ENCODE measurements at regions not wholly inside any gene's neighbourhood (a gene's known extent, or its start where the extent isn't known, plus 50 kb on each side); places are given as distances from the start of the nearest gene placed in this dataset.
"Not testable (repeated sequence)": the region's sequence is repeated elsewhere in the genome, so short reads cannot be mapped to it uniquely, and the experiment has no call there.

- H3K4me3 Mint-ChIP-seq; H3K9me3 Mint-ChIP-seq; H3K27me3 Mint-ChIP-seq; H3K36me3 Mint-ChIP-seq (ENCODE audit: low read depth); H3K27ac Mint-ChIP-seq; H3K4me1 Mint-ChIP-seq; ATAC-seq (replicated peaks): not testable (repeated sequence)
Observed at GRCh38 chr5:18535753-18536152, 901.5 kb downstream of the TAF11L14 start.

GRCh38 chr5:18544421-18544820, 910.2 kb downstream of the TAF11L14 start:
- ATAC-seq (replicated peaks) = no peak
- no peak overlapping the region for H3K27ac Mint-ChIP-seq
- H3K36me3 Mint-ChIP-seq (ENCODE audit: low read depth) = no peaks in the 10 kb centered on the region
- no peaks in the 10 kb centered on the region for H3K27me3 Mint-ChIP-seq
- H3K4me1 Mint-ChIP-seq = no peaks in the 10 kb centered on the region
- H3K9me3 Mint-ChIP-seq = no peaks in the 10 kb centered on the region
- H3K4me3 Mint-ChIP-seq = no peak overlapping the region

DNA sequence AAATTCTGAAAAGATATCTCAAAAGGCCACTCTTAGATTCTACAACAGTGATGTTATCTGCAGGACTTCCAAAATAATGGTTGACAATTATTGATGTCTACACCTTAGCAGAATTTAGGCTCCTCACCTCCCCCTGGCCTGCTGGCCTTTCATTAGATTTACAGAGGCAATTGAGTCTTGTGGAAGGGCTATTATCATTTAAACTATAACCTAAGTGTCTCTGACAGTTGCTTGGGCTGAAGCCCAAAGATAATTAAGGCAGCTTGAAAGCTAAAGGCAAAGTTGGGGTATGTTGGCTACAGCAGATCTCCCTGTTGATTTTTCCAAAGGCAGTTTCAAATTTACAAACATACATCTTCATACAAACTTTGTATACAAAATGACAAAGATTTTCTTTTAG, 912.3 kb downstream of the TAF11L14 start:
- H3K27me3 Mint-ChIP-seq = no peaks in the 10 kb centered on the region
- no peak overlapping the region for H3K4me3 Mint-ChIP-seq
- no peaks in the 10 kb centered on the region for H3K9me3 Mint-ChIP-seq
- no peaks in the 10 kb centered on the region for H3K36me3 Mint-ChIP-seq (ENCODE audit: low read depth)
- H3K27ac Mint-ChIP-seq = no peak overlapping the region
- no peak for ATAC-seq (replicated peaks)
- H3K4me1 Mint-ChIP-seq = no peaks in the 10 kb centered on the region

GRCh38 chr5:18551716-18552115, 917.5 kb downstream of the TAF11L14 start:
- Mint-ChIP-seq H3K4me3 (no peak overlapping the region), H3K36me3 (ENCODE audit: low read depth) (no peaks in the 10 kb centered on the region), H3K27ac (no peak overlapping the region), H3K4me1 (no peaks in the 10 kb centered on the region), H3K27me3 (no peaks in the 10 kb centered on the region), H3K9me3 (peaks cover 7% of the 10 kb centered on the region)
- ATAC-seq (replicated peaks) = no peak

DNA sequence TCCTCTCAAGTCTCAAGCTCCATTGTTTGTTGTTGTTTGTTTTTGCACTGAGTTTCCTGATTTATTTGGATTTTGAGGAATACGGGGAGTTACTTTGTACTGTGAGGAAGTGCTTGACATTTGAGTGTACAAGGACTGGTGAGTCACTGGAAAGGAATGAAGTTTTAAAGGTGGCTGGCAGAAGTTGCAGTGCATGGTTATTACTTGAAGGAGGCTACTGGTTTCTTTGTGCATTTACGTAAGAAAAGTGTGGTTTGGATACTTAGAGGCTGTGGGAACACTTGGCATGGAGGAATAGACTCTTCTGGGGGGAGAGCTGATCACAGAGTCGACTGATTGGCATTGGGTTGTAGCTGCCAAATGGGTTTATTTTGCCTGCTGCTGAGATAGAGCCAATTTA, 919.0 kb downstream of the TAF11L14 start:
- Mint-ChIP-seq H3K4me1 (no peaks in the 10 kb centered on the region), H3K9me3 (peaks cover 7% of the 10 kb centered on the region), H3K36me3 (ENCODE audit: low read depth) (no peaks in the 10 kb centered on the region), H3K27me3 (no peaks in the 10 kb centered on the region), H3K4me3 (no peak overlapping the region), H3K27ac (no peak overlapping the region)
- no peak for ATAC-seq (replicated peaks)

DNA sequence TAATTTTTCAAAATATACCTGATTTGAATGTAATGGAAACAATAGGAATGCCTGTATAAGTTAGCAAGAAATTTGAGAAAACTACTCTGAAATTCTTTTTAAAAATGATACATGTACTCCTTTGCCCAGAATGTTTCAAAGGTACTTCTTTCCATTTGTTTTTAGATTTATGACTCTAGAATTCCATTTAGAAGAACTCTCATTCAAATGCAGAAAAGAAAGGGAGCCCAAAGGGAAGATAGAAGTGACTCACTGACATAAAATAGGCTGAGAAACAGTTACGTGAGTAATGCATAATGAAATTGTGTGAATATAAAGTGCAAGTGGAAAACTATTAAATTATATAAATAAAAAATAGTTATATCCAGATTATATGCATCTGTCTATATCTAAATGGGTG, 926.3 kb downstream of the TAF11L14 start:
- H3K4me3 Mint-ChIP-seq = no peak overlapping the region

GRCh38 chr5:18563853-18564252, 929.6 kb downstream of the TAF11L14 start:
- Mint-ChIP-seq H3K4me1 (no peaks in the 10 kb centered on the region), H3K27ac (no peak overlapping the region), H3K4me3 (no peak overlapping the region), H3K27me3 (no peaks in the 10 kb centered on the region), H3K36me3 (ENCODE audit: low read depth) (no peaks in the 10 kb centered on the region), H3K9me3 (no peaks in the 10 kb centered on the region)
- no peak for ATAC-seq (replicated peaks)

More for the DNA sequence above, 926.3 kb downstream of the TAF11L14 start:
- Mint-ChIP-seq H3K36me3 (ENCODE audit: low read depth) (no peaks in the 10 kb centered on the region), H3K27me3 (no peaks in the 10 kb centered on the region), H3K4me1 (no peaks in the 10 kb centered on the region), H3K9me3 (no peaks in the 10 kb centered on the region), H3K27ac (no peak overlapping the region)
- no peak for ATAC-seq (replicated peaks)

DNA sequence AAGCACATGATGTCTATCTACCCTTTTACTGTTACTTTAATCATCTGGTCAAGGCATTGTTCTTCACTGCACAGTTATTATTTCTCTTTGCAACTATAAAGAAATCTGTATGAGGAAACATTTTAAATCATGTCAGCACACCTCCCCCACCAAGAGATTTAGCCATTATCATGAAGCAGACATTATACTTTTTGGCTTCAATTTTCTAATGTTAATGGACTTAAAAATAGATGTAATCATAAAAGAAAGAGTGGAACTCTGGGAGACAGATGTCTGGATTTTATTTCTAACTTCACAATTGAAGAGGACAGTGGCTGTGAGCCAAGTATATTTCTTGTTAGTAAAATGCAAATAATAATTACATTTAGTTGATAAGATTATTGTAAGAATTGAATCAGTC, 932.4 kb downstream of the TAF11L14 start:
- Mint-ChIP-seq H3K27ac (no peak overlapping the region), H3K4me1 (no peaks in the 10 kb centered on the region), H3K36me3 (ENCODE audit: low read depth) (no peaks in the 10 kb centered on the region), H3K9me3 (peaks cover 3% of the 10 kb centered on the region), H3K4me3 (no peak overlapping the region), H3K27me3 (no peaks in the 10 kb centered on the region)
- no peak for ATAC-seq (replicated peaks)

GRCh38 chr5:18576586-18576985, 942.3 kb downstream of the TAF11L14 start:
- Mint-ChIP-seq H3K27ac (no peak overlapping the region), H3K27me3 (no peaks in the 10 kb centered on the region), H3K36me3 (ENCODE audit: low read depth) (no peaks in the 10 kb centered on the region), H3K4me3 (no peak overlapping the region), H3K4me1 (no peaks in the 10 kb centered on the region), H3K9me3 (peaks cover 3% of the 10 kb centered on the region)
- no peak for ATAC-seq (replicated peaks)

GRCh38 chr5:18601185-18601584, 966.9 kb downstream of the TAF11L14 start:
- Mint-ChIP-seq H3K9me3 (peaks cover 3% of the 10 kb centered on the region), H3K27me3 (no peaks in the 10 kb centered on the region), H3K27ac (no peak overlapping the region), H3K36me3 (ENCODE audit: low read depth) (no peaks in the 10 kb centered on the region), H3K4me1 (no peaks in the 10 kb centered on the region), H3K4me3 (no peak overlapping the region)
- ATAC-seq (replicated peaks) = no peak

GRCh38 chr5:18602402-18602801, 968.1 kb downstream of the TAF11L14 start:
- ATAC-seq (replicated peaks) = no peak
- H3K27me3 Mint-ChIP-seq = no peaks in the 10 kb centered on the region

GRCh38 chr5:18605186-18605585, 970.9 kb downstream of the TAF11L14 start:
- no peaks in the 10 kb centered on the region for H3K4me1 Mint-ChIP-seq
- H3K36me3 Mint-ChIP-seq (ENCODE audit: low read depth) = no peaks in the 10 kb centered on the region
- H3K9me3 Mint-ChIP-seq = peaks cover under 1% of the 10 kb centered on the region
- H3K27me3 Mint-ChIP-seq = no peaks in the 10 kb centered on the region
- ATAC-seq (replicated peaks) = no peak
- no peak overlapping the region for H3K27ac Mint-ChIP-seq
- no peak overlapping the region for H3K4me3 Mint-ChIP-seq

More at GRCh38 chr5:18602402-18602801, 968.1 kb downstream of the TAF11L14 start:
- Mint-ChIP-seq H3K36me3 (ENCODE audit: low read depth) (no peaks in the 10 kb centered on the region), H3K9me3 (peaks cover 3% of the 10 kb centered on the region), H3K27ac (no peak overlapping the region), H3K4me3 (no peak overlapping the region), H3K4me1 (no peaks in the 10 kb centered on the region)

DNA sequence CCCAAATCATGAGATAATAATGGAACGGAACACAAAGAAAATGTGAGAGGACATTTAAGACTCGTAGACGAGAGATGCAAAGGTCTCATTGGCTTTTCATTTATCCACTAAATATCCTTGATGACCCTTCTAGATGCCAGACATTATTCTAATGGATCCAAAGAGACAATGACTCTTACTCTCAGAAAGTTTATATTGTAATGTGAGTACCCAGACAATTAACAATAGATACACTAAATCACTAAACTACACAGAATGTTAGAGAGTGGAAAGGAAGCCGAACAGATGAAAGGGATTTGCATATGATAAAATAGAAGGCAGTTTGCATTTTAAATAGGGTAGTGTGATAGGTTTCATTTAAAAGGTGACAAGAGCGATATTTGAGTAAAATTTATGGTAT, 973.3 kb downstream of the TAF11L14 start:
- Mint-ChIP-seq H3K27ac (no peak overlapping the region), H3K27me3 (no peaks in the 10 kb centered on the region), H3K36me3 (ENCODE audit: low read depth) (no peaks in the 10 kb centered on the region), H3K9me3 (no peaks in the 10 kb centered on the region), H3K4me1 (no peaks in the 10 kb centered on the region), H3K4me3 (no peak overlapping the region)
- no peak for ATAC-seq (replicated peaks)

DNA sequence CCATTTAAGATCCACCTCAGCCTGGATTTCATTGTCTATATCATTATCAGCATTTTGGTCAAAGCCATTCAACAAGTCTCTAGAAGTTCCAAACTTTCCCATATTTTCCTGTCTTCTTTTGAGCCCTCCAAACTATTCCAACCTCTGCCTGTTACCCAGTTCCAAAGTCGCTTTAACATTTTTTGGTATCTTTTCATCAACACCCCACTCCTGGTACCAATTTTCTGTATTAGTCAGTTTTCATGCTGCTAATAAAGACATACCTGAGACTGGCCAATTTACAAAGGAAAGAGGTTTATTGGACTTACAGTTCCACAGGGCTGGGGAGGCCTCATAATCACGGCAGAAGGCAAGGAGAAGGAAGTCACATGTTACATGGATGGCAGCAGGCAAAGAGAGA, 982.9 kb downstream of the TAF11L14 start:
- H3K36me3 Mint-ChIP-seq (ENCODE audit: low read depth); ATAC-seq (replicated peaks): not testable (repeated sequence)

GRCh38 chr5:18630458-18631045, 996.3 kb downstream of the TAF11L14 start:
- Mint-ChIP-seq H3K4me3 (no peak overlapping the region), H3K9me3 (no peaks in the 10 kb centered on the region), H3K27ac (no peak overlapping the region), H3K36me3 (ENCODE audit: low read depth) (no peaks in the 10 kb centered on the region), H3K4me1 (no peaks in the 10 kb centered on the region), H3K27me3 (no peaks in the 10 kb centered on the region)
- ATAC-seq (replicated peaks) = no peak

More for the DNA sequence above, 982.9 kb downstream of the TAF11L14 start:
- H3K4me1 Mint-ChIP-seq, H3K27me3 Mint-ChIP-seq, H3K4me3 Mint-ChIP-seq, H3K27ac Mint-ChIP-seq: not testable (repeated sequence)
- peaks cover 12% of the 10 kb centered on the region for H3K9me3 Mint-ChIP-seq

All from activated T-helper 17 cell treated with anti-CD3 and anti-CD28 coated beads, Interleukin-2, amount 50 U/mL, for 72 hours (primary cell).